Thyroid gland (tissue), 4 donors: ENCODE measurements at regions not wholly inside any gene's neighbourhood (a gene's known extent, or its start where the extent isn't known, plus 50 kb on each side); places are given as distances from the start of the nearest gene placed in this dataset.

Experiments
- DNase-seq, 2 donors: peaks; one replicate each; pipeline ENCODE4 v3.0.0-alpha.2; 2019
- H3K27ac ChIP-seq, 3 donors: fragments of 200-600 bp; sonication (generic); 1 replicate in 2 of 3; 2 replicates in 1 of 3; pipeline ENCODE4 v1.5.1; 2016 to 2019; ENCODE audit warnings: mild to moderate bottlenecking in 1 of 3, moderate library complexity in 1 of 3
- H3K27me3 ChIP-seq: fragments of 200-600 bp; sonication (generic); one replicate; pipeline ENCODE4 v1.5.1; 2019
- H3K36me3 ChIP-seq, 2 donors: fragments of 200-600 bp; sonication (generic); one replicate each; pipeline ENCODE4 v1.5.1; 2016 to 2019
- H3K4me1 ChIP-seq, 2 donors: fragments of 200-600 bp; sonication (generic); one replicate each; pipeline ENCODE4 v1.5.1; 2017 to 2019
- H3K4me3 ChIP-seq, 3 donors: fragments of 200-600 bp; sonication (generic); replicated peaks in 1 of 3; 1 replicate in 2 of 3; 2 replicates in 1 of 3; pipeline ENCODE4 v1.5.1; 2016; ENCODE audit warnings: mild to moderate bottlenecking in 1 of 3
- H3K9me3 ChIP-seq: fragments of 200-600 bp; sonication (generic); one replicate; pipeline ENCODE4 v1.5.1; 2017
- POLR2A ChIP-seq, 2 donors: fragments of 450-650 bp; IDR thresholded peaks; one replicate each; pipeline ENCODE4 v1.6.1; 2017; ENCODE audit warnings: antibody characterized with exemption in 2 of 2, mild to moderate bottlenecking in 2 of 2, moderate library complexity in 1 of 2
- WGBS, 2 donors: methylation state at CpG; one replicate each; pipeline ENCODE4 v1.1.5; 2017; 5-methylcytosine and 5-hydroxymethylcytosine counted together
- intact Hi-C: fragments of 100-400 bp; cut with DNase I; formaldehyde crosslinking; loops from one replicate; pipeline ENCODE4 v1.15.1; 2023
- TF ChIP-seq, protein P1 (sequence below), 6 experiments: fragments of 200-600 bp in 3 of 6; fragments of 450-650 bp in 3 of 6; sonication (generic) in 3 of 6; IDR thresholded peaks; one replicate each; pipeline ENCODE4 v1.5.1; 2016 to 2019; ENCODE audit warnings: antibody characterized with exemption in 6 of 6, mild to moderate bottlenecking in 2 of 6, inconsistent platforms in 1 of 6, moderate library complexity in 1 of 6

GRCh38 chr6:165751486-165751885 lies 88.4 kb upstream of the PDE10A start:
- Histone ChIP-seq H3K27me3 (no peaks in the 10 kb centered on the region), H3K4me1 (peaks cover 5 to 7% of the 10 kb centered on the region in 2 donors), H3K9me3 (no peaks in the 10 kb centered on the region), H3K36me3 (no peaks in the 10 kb centered on the region), H3K27ac (no peak overlapping the region), H3K4me3 (no peak overlapping the region)
- intact Hi-C loops, result no loop called here
- TF ChIP-seq, protein P1, sequence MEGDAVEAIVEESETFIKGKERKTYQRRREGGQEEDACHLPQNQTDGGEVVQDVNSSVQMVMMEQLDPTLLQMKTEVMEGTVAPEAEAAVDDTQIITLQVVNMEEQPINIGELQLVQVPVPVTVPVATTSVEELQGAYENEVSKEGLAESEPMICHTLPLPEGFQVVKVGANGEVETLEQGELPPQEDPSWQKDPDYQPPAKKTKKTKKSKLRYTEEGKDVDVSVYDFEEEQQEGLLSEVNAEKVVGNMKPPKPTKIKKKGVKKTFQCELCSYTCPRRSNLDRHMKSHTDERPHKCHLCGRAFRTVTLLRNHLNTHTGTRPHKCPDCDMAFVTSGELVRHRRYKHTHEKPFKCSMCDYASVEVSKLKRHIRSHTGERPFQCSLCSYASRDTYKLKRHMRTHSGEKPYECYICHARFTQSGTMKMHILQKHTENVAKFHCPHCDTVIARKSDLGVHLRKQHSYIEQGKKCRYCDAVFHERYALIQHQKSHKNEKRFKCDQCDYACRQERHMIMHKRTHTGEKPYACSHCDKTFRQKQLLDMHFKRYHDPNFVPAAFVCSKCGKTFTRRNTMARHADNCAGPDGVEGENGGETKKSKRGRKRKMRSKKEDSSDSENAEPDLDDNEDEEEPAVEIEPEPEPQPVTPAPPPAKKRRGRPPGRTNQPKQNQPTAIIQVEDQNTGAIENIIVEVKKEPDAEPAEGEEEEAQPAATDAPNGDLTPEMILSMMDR (IDR thresholded peaks at IDR 0.05), result no peak
- no peak for TF ChIP-seq POLR2A (IDR thresholded peaks at IDR 0.05)
- 97 to 99% methylated on average over 7 of the region's 7 CpGs for WGBS, 2 donors
- no peak for DNase-seq

- H3K27me3 ChIP-seq, result no peaks in the 10 kb centered on the region
- no peaks in the 10 kb centered on the region for H3K36me3 ChIP-seq
- no peak for DNase-seq
- no peaks in the 10 kb centered on the region for H3K9me3 ChIP-seq
- peaks cover 5 to 7% of the 10 kb centered on the region in 2 donors for H3K4me1 ChIP-seq
- TF ChIP-seq, protein P1 (IDR thresholded peaks at IDR 0.05), result no peak
- TF ChIP-seq POLR2A (IDR thresholded peaks at IDR 0.05), result no peak
- intact Hi-C loops, result no loop called here
- no peak overlapping the region for H3K4me3 ChIP-seq
- H3K27ac ChIP-seq, result no peak overlapping the region
These were observed 86.1 kb upstream of the PDE10A start for GRCh38 chr6:165749163-165749562.

DNA sequence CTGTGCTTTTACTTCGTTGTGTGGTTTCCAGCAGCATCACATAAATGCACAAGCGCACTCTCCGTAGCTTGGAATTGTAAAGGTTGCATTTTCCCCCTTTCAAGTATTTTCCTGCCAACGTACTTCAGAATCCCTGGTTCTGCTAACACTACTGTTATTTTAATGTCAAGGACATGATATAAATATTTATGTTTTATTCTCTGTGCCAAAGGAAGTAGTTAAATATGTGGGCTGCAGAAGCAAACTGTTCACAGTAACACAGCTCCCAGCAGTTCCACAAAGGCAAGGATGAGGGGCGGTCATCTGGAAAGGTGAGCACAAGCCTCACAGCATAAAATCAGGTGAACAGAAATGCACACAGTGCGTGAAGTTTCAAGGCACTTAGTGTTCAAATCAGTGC lies 85.3 kb upstream of the PDE10A start:
- no peak overlapping the region for H3K27ac ChIP-seq
- TF ChIP-seq, protein P1 (IDR thresholded peaks at IDR 0.05), result no peak
- no peak for TF ChIP-seq POLR2A (IDR thresholded peaks at IDR 0.05)
- 65 to 66% methylated on average over 6 of the region's 6 CpGs for WGBS, 2 donors
- H3K4me1 ChIP-seq, result peaks cover 5 to 7% of the 10 kb centered on the region in 2 donors
- H3K27me3 ChIP-seq, result no peaks in the 10 kb centered on the region
- H3K4me3 ChIP-seq, result no peak overlapping the region
- no peaks in the 10 kb centered on the region for H3K36me3 ChIP-seq
- no peaks in the 10 kb centered on the region for H3K9me3 ChIP-seq
- intact Hi-C loops, result no loop called here
- peak; percentile 14 for DNase-seq

GRCh38 chr6:165747963-165748362 lies 84.9 kb upstream of the PDE10A start:
- DNase-seq, result no peak
- no peak for TF ChIP-seq POLR2A (IDR thresholded peaks at IDR 0.05)
- TF ChIP-seq, protein P1 (IDR thresholded peaks at IDR 0.05), result no peak
- WGBS, 2 donors, result 59 to 63% methylated on average over 4 of the region's 4 CpGs
- Histone ChIP-seq H3K27me3 (no peaks in the 10 kb centered on the region), H3K4me1 (peaks cover 5 to 7% of the 10 kb centered on the region in 2 donors), H3K27ac (no peak overlapping the region), H3K9me3 (no peaks in the 10 kb centered on the region), H3K4me3 (no peak overlapping the region), H3K36me3 (no peaks in the 10 kb centered on the region)
- intact Hi-C loops, result no loop called here

DNA sequence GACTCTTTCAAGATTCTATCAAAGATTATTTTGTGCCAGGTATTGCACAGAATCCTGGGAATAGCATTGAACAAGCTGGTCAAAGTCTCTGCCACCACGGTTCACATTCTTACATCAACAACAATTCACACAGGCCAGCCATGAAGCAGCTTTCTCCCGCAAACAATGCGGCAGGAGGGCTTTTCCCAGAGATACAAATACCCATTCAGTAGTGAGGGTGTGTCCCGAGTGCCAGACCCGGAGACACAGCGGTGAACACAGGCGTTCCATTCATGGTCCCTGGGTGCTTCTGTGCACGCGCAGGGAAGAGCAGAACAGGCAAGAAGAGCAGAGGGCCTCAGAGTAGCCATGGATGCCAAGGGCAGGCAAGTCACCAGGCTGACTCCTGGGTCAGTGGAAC lies 83.3 kb upstream of the PDE10A start:
- Histone ChIP-seq H3K36me3 (no peaks in the 10 kb centered on the region), H3K9me3 (no peaks in the 10 kb centered on the region), H3K4me1 (peaks cover 5 to 7% of the 10 kb centered on the region in 2 donors), H3K27ac (no peak overlapping the region), H3K4me3 (no peak overlapping the region), H3K27me3 (no peaks in the 10 kb centered on the region)
- DNase-seq, result no peak
- intact Hi-C loops, result no loop called here
- WGBS, 2 donors, result 93 to 95% methylated on average over 9 of the region's 9 CpGs
- TF ChIP-seq, protein P1 (IDR thresholded peaks at IDR 0.05), result no peak
- TF ChIP-seq POLR2A (IDR thresholded peaks at IDR 0.05), result no peak
